Brain microvascular endothelial cell (primary cell): ENCODE measurements at regions not wholly inside any gene's neighbourhood (a gene's known extent, or its start where the extent isn't known, plus 50 kb on each side); places are given as distances from the start of the nearest gene placed in this dataset.

ENCODE experiments used
- DNase-seq: peaks from one replicate; pipeline ENCODE4 v3.0.0-alpha.2; 2020
- H3K27ac ChIP-seq: fragments of 250-450 bp; sonication (Bioruptor Pico); 2 replicates; pipeline ENCODE4 v1.5.1; 2020; ENCODE audit warnings: mild to moderate bottlenecking, moderate library complexity
- H3K27me3 ChIP-seq: fragments of 250-450 bp; sonication (Bioruptor Pico); replicated peaks from 2 replicates; pipeline ENCODE4 v1.5.1; 2020; ENCODE audit warnings: mild to moderate bottlenecking
- H3K36me3 ChIP-seq: fragments of 250-450 bp; sonication (Bioruptor Pico); replicated peaks from 2 replicates; pipeline ENCODE4 v1.5.1; 2020; ENCODE audit warnings: mild to moderate bottlenecking
- H3K4me3 ChIP-seq: 2 replicates; pipeline ENCODE4 v1.5.1; 2011; ENCODE audit warnings: low read depth, mild to moderate bottlenecking, control low read depth, low read length, moderate library complexity
- in situ Hi-C: cut with HindIII; loops from 2 replicates; pipeline ENCODE4 v1.10.0; 2017; ENCODE audit warnings: low sequenced_read_pairs, low pct_ligation_motif_present
- TF ChIP-seq, protein P1 (sequence below): IDR thresholded peaks from 2 replicates; pipeline ENCODE4 v1.5.1; 2011; ENCODE audit warnings: low read depth, mild to moderate bottlenecking, moderate library complexity, low read length, control low read depth, inconsistent platforms; ENCODE audit errors: missing control alignments

GRCh38 chr10:89959433-89960110 lies 258.2 kb downstream of the KIF20B start:
- DNase-seq = no peak
- TF ChIP-seq, protein P1, sequence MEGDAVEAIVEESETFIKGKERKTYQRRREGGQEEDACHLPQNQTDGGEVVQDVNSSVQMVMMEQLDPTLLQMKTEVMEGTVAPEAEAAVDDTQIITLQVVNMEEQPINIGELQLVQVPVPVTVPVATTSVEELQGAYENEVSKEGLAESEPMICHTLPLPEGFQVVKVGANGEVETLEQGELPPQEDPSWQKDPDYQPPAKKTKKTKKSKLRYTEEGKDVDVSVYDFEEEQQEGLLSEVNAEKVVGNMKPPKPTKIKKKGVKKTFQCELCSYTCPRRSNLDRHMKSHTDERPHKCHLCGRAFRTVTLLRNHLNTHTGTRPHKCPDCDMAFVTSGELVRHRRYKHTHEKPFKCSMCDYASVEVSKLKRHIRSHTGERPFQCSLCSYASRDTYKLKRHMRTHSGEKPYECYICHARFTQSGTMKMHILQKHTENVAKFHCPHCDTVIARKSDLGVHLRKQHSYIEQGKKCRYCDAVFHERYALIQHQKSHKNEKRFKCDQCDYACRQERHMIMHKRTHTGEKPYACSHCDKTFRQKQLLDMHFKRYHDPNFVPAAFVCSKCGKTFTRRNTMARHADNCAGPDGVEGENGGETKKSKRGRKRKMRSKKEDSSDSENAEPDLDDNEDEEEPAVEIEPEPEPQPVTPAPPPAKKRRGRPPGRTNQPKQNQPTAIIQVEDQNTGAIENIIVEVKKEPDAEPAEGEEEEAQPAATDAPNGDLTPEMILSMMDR = no peak
- no peak overlapping the region for H3K27ac ChIP-seq
- in situ Hi-C loops = no loop called here
- no peaks in the 10 kb centered on the region for H3K36me3 ChIP-seq
- no peaks in the 10 kb centered on the region for H3K27me3 ChIP-seq
- H3K4me3 ChIP-seq = no peak overlapping the region

GRCh38 chr10:89963451-89964102 lies 262.2 kb downstream of the KIF20B start:
- no peaks in the 10 kb centered on the region for H3K36me3 ChIP-seq
- in situ Hi-C loops = no loop called here
- H3K27me3 ChIP-seq = no peaks in the 10 kb centered on the region
- no peak overlapping the region for H3K27ac ChIP-seq
- TF ChIP-seq, protein P1 = no peak
- no peak overlapping the region for H3K4me3 ChIP-seq
- DNase-seq = no peak

- Histone ChIP-seq H3K27ac (no peak overlapping the region), H3K27me3 (no peaks in the 10 kb centered on the region), H3K4me3 (no peak overlapping the region), H3K36me3 (no peaks in the 10 kb centered on the region)
- no peak for DNase-seq
- in situ Hi-C loops = no loop called here
- TF ChIP-seq, protein P1 = no peak
Observed at GRCh38 chr10:89966211-89966610, 264.8 kb downstream of the KIF20B start.

GRCh38 chr10:89973326-89973725 lies 271.9 kb downstream of the KIF20B start:
- in situ Hi-C loops = no loop called here

DNA sequence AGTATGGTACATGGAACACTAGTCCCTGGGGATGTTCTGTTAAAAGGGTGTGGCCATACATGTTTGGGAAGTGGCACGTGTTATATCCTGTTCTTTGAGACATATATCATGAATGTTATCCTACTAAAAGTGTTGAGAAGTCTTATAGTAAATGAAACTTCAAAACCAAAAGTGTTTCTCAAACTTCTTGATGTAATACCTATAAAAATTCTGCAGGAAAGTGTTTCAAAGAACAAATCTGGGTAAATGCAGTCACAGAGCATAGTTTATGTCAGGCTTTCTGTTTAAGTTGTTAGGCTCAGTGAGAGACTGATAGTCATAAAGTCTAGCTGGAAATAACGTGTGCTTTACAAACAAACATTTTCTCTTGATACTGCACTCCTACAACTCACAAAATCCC lies 273.7 kb downstream of the KIF20B start:
- Histone ChIP-seq H3K36me3 (no peaks in the 10 kb centered on the region), H3K27me3 (no peaks in the 10 kb centered on the region), H3K27ac (no peak overlapping the region), H3K4me3 (no peak overlapping the region)
- TF ChIP-seq, protein P1 = no peak
- in situ Hi-C loops = no loop called here
- no peak for DNase-seq

More at GRCh38 chr10:89973326-89973725, 271.9 kb downstream of the KIF20B start:
- DNase-seq = no peak
- no peaks in the 10 kb centered on the region for H3K27me3 ChIP-seq
- no peaks in the 10 kb centered on the region for H3K36me3 ChIP-seq
- H3K4me3 ChIP-seq = no peak overlapping the region
- TF ChIP-seq, protein P1 = no peak
- no peak overlapping the region for H3K27ac ChIP-seq
